Epidermal melanocyte (primary cell): ENCODE measurements at regions not wholly inside any gene's neighbourhood (a gene's known extent, or its start where the extent isn't known, plus 50 kb on each side); places are given as distances from the start of the nearest gene placed in this dataset.

Experiments used
- DNase-seq: peaks from one replicate; pipeline ENCODE4 v3.0.0; 2011; ENCODE audit warnings: low spot score; ENCODE audit not compliant: insufficient read length

- DNase-seq = no peak
Measured at GRCh38 chr4:31097999-31098398, 377.8 kb downstream of the PCDH7 start.

- DNase-seq = no peak
Measured at GRCh38 chr4:31100536-31100935, 380.4 kb downstream of the PCDH7 start.

GRCh38 chr4:31104043-31104442 lies 383.9 kb downstream of the PCDH7 start:
- DNase-seq = no peak

GRCh38 chr4:31104577-31104976 lies 384.4 kb downstream of the PCDH7 start:
- DNase-seq = no peak

- no peak for DNase-seq
Measured at GRCh38 chr4:31106419-31106818, 386.2 kb downstream of the PCDH7 start.

- no peak for DNase-seq
Measured at GRCh38 chr4:31107362-31107761, 387.2 kb downstream of the PCDH7 start.

- DNase-seq = no peak
Measured at GRCh38 chr4:31108762-31109161, 388.6 kb downstream of the PCDH7 start.

- no peak for DNase-seq
Measured at GRCh38 chr4:31111790-31112189, 391.6 kb downstream of the PCDH7 start.

- no peak for DNase-seq
Measured at GRCh38 chr4:31114816-31115215, 394.6 kb downstream of the PCDH7 start.

GRCh38 chr4:31124008-31124585 lies 403.9 kb downstream of the PCDH7 start:
- no peak for DNase-seq

- no peak for DNase-seq
Measured at GRCh38 chr4:31125061-31125460, 404.9 kb downstream of the PCDH7 start.

- DNase-seq = no peak
Measured at GRCh38 chr4:31125496-31125895, 405.3 kb downstream of the PCDH7 start.

GRCh38 chr4:31126881-31127398 lies 406.8 kb downstream of the PCDH7 start:
- DNase-seq = no peak

- no peak for DNase-seq
Measured at GRCh38 chr4:31130930-31131329, 410.8 kb downstream of the PCDH7 start.

GRCh38 chr4:31134720-31135119 lies 414.6 kb downstream of the PCDH7 start:
- DNase-seq = no peak

- no peak for DNase-seq
Measured at GRCh38 chr4:31139767-31140166, 419.6 kb downstream of the PCDH7 start.

GRCh38 chr4:31141095-31141831 lies 421.1 kb downstream of the PCDH7 start:
- no peak for DNase-seq

GRCh38 chr4:31141832-31142142 lies 421.6 kb downstream of the PCDH7 start:
- DNase-seq = no peak

GRCh38 chr4:31146366-31146765 lies 426.2 kb downstream of the PCDH7 start:
- no peak for DNase-seq

GRCh38 chr4:31148990-31149389 lies 428.8 kb downstream of the PCDH7 start:
- DNase-seq = no peak

GRCh38 chr4:31156221-31156620 lies 436.1 kb downstream of the PCDH7 start:
- DNase-seq = no peak

- DNase-seq = peak; percentile 58
Measured at GRCh38 chr4:31160146-31160545, 440.0 kb downstream of the PCDH7 start.

- DNase-seq = no peak
Measured at GRCh38 chr4:31169846-31170245, 449.7 kb downstream of the PCDH7 start.
